ENCODE measurements at regions not wholly inside any gene's neighbourhood (a gene's known extent, or its start where the extent isn't known, plus 50 kb on each side); places are given as distances from the start of the nearest gene placed in this dataset.

- TF ChIP-seq ZNF462 (CRISPR knock-in tag; IDR thresholded peaks at IDR 0.05), result no peak
These were observed 1283.8 kb upstream of the PABPC4L start (continued) for GRCh38 chr4:135485371-135485770.

DNA sequence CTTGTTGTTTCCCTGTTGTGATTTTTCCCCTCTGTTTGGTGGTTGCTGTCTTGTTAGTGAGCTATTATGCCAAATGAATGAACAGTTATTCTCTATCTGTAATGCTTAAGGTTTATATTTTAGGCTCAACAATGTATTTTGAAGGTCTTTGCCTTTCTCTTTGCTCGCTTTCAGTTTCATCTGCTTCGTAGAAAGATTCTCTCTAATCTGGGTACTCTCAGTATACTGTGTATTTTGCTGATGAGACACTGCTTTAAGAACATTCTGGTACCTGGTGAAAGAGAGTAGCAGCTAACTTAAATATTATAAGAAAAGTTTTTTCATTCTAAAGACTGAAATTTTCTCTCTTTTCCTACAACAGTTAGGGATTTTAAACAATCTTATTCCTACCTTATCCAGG is 1274.7 kb upstream of the PABPC4L start:
- H4K20me1 ChIP-seq (replicated peaks; ENCODE audit: insufficient read depth), result no peaks in the 10 kb centered on the region
- H3K4me3 ChIP-seq, result no peak overlapping the region
- Mint-ChIP-seq H3K4me1 (no peaks in the 10 kb centered on the region), H3K9me3 (peaks cover 3% of the 10 kb centered on the region; the same call in 1 of the 3 replicates), H3K36me3 (ENCODE audit: low read depth) (no peaks in the 10 kb centered on the region), H3K4me3 (no peak overlapping the region), H3K27ac (peak overlapping the region; percentile 24; the same call in 1 of the 2 replicates), H3K27me3 (ENCODE audit: insufficient read depth, low read depth, poor library complexity) (no peaks in the 10 kb centered on the region)
- H3K4me2 ChIP-seq, result no peak overlapping the region
- no peaks in the 10 kb centered on the region for H3K79me2 ChIP-seq (replicated peaks; ENCODE audit: insufficient read depth)
- no peak overlapping the region for H2AFZ ChIP-seq
- no peak for ATAC-seq
- no peaks in the 10 kb centered on the region; the same call in 1 of the 2 replicates for H3K9me2 ChIP-seq (ENCODE audit: insufficient read depth)
- no peak overlapping the region for H3K27ac ChIP-seq (ENCODE audit: low read depth)
- no peaks in the 10 kb centered on the region for H3K4me1 ChIP-seq (ENCODE audit: insufficient read depth)
- no peaks in the 10 kb centered on the region for H3F3A ChIP-seq (replicated peaks; ENCODE audit: low read depth)
- H3K27me3 ChIP-seq (ENCODE audit: insufficient read depth), result no peaks in the 10 kb centered on the region
- H3K36me3 ChIP-seq (ENCODE audit: insufficient read depth), result no peaks in the 10 kb centered on the region
- DNase-seq (ENCODE audit: low spot score), result no peak
- TF ChIP-seq NANOG (IDR thresholded peaks at IDR 0.05; ENCODE audit: borderline replicate concordance) (no peak), ZNF331 (CRISPR knock-in tag; IDR thresholded peaks at IDR 0.05; ENCODE audit: low read depth) (no peak), ZNF462 (CRISPR knock-in tag; IDR thresholded peaks at IDR 0.05) (no peak), STAT1 (IDR thresholded peaks at IDR 0.05; ENCODE audit: unreplicated experiment) (no peak)
- TF ChIP-seq, protein P1, sequence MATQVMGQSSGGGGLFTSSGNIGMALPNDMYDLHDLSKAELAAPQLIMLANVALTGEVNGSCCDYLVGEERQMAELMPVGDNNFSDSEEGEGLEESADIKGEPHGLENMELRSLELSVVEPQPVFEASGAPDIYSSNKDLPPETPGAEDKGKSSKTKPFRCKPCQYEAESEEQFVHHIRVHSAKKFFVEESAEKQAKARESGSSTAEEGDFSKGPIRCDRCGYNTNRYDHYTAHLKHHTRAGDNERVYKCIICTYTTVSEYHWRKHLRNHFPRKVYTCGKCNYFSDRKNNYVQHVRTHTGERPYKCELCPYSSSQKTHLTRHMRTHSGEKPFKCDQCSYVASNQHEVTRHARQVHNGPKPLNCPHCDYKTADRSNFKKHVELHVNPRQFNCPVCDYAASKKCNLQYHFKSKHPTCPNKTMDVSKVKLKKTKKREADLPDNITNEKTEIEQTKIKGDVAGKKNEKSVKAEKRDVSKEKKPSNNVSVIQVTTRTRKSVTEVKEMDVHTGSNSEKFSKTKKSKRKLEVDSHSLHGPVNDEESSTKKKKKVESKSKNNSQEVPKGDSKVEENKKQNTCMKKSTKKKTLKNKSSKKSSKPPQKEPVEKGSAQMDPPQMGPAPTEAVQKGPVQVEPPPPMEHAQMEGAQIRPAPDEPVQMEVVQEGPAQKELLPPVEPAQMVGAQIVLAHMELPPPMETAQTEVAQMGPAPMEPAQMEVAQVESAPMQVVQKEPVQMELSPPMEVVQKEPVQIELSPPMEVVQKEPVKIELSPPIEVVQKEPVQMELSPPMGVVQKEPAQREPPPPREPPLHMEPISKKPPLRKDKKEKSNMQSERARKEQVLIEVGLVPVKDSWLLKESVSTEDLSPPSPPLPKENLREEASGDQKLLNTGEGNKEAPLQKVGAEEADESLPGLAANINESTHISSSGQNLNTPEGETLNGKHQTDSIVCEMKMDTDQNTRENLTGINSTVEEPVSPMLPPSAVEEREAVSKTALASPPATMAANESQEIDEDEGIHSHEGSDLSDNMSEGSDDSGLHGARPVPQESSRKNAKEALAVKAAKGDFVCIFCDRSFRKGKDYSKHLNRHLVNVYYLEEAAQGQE (IDR thresholded peaks at IDR 0.05; ENCODE audit: unreplicated experiment), result no peak
